Fibroblast of the aortic adventitia (primary cell): ENCODE measurements at regions not wholly inside any gene's neighbourhood (a gene's known extent, or its start where the extent isn't known, plus 50 kb on each side); places are given as distances from the start of the nearest gene placed in this dataset.

Source experiments
- DNase-seq: peaks from one replicate; pipeline ENCODE4 v3.0.0-alpha.2; 2010; ENCODE audit warnings: low read depth
- H3K4me3 ChIP-seq: 2 replicates; pipeline ENCODE4 v1.5.1; 2011; ENCODE audit warnings: low read depth, mild to moderate bottlenecking, control low read depth, low read length, moderate library complexity
- TF ChIP-seq, protein P1 (sequence below): IDR thresholded peaks from 2 replicates; pipeline ENCODE4 v1.5.1; 2011; ENCODE audit warnings: mild to moderate bottlenecking, low read length, control low read depth, inconsistent platforms; ENCODE audit not compliant: insufficient read depth

GRCh38 chr18:73597832-73598615 is 549.6 kb downstream of the FBXO15 start:
- TF ChIP-seq, protein P1, sequence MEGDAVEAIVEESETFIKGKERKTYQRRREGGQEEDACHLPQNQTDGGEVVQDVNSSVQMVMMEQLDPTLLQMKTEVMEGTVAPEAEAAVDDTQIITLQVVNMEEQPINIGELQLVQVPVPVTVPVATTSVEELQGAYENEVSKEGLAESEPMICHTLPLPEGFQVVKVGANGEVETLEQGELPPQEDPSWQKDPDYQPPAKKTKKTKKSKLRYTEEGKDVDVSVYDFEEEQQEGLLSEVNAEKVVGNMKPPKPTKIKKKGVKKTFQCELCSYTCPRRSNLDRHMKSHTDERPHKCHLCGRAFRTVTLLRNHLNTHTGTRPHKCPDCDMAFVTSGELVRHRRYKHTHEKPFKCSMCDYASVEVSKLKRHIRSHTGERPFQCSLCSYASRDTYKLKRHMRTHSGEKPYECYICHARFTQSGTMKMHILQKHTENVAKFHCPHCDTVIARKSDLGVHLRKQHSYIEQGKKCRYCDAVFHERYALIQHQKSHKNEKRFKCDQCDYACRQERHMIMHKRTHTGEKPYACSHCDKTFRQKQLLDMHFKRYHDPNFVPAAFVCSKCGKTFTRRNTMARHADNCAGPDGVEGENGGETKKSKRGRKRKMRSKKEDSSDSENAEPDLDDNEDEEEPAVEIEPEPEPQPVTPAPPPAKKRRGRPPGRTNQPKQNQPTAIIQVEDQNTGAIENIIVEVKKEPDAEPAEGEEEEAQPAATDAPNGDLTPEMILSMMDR, result no peak
- no peak overlapping the region for H3K4me3 ChIP-seq
- DNase-seq, result no peak

DNA sequence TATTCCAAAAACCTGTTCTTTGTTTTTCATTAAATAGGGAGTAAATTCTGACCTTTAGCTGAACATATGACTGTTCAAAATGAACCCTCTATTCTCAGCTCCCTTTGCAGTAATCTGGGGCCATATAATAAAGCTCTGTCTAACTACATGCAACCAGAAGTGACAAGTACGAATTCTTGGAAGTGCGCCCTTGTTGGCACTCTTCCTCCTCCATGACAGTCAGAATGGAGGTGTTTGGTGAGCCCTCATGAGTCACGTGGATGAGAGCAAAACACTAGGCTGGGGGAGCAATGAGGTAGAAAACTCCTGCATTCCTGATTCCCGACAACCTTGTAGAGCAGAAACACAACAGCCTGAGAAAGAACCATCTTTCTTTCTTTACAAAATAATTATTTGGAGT is 552.9 kb downstream of the FBXO15 start:
- H3K4me3 ChIP-seq, result no peak overlapping the region
- no peak for DNase-seq
- TF ChIP-seq, protein P1, result no peak

GRCh38 chr18:73593207-73593606 is 554.4 kb downstream of the FBXO15 start:
- TF ChIP-seq, protein P1, result no peak
- DNase-seq, result no peak
- H3K4me3 ChIP-seq, result no peak overlapping the region

GRCh38 chr18:73590950-73591349 is 556.7 kb downstream of the FBXO15 start:
- H3K4me3 ChIP-seq, result no peak overlapping the region
- DNase-seq, result no peak
- TF ChIP-seq, protein P1, result no peak

- DNase-seq, result no peak
- no peak overlapping the region for H3K4me3 ChIP-seq
- TF ChIP-seq, protein P1, result no peak
These were observed 567.9 kb downstream of the FBXO15 start for GRCh38 chr18:73579698-73580097.

DNA sequence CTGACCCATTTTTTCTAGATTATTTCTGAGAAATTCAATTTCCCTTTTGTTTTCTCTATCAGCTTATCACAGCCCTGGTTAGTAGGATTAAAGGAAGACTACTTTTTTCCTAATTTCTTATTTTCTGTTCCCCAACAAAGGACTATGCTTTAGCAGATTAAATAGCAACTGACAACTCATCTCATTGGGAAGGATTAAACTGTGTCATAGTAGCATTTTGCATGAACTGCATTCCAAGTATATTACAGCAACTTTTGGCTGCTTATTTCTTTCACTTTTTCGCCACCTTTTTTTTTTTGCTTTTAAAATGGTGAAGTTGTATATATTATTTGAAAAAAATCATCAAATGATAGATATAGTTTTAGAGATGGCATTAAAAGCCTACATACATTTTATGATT is 570.3 kb downstream of the FBXO15 start:
- peak; percentile 43 for DNase-seq
- H3K4me3 ChIP-seq, result no peak overlapping the region
- TF ChIP-seq, protein P1, result no peak
